Liver (tissue), 8 donors: ENCODE measurements at regions not wholly inside any gene's neighbourhood (a gene's known extent, or its start where the extent isn't known, plus 50 kb on each side); places are given as distances from the start of the nearest gene placed in this dataset.

Experiments used
- DNase-seq: peaks from one replicate; pipeline ENCODE4 v3.0.0-alpha.2; 2017; ENCODE audit warnings: low spot score
- H3K27ac ChIP-seq, 2 donors: one replicate each; pipeline ENCODE4 v1.7.0; 2013; ENCODE audit warnings: inconsistent platforms in 2 of 2, low read length in 2 of 2, control low read depth in 1 of 2, low read depth in 1 of 2, mild to moderate bottlenecking in 1 of 2
- H3K27me3 ChIP-seq, 4 donors: one replicate each; pipeline versions ENCODE4 v1.6.1 to v1.7.0; 2013; ENCODE audit warnings: low read length in 3 of 4, inconsistent platforms in 1 of 4, mild to moderate bottlenecking in 1 of 4, moderate library complexity in 1 of 4; ENCODE audit not compliant: control insufficient read depth in 4 of 4, insufficient read depth in 4 of 4
- H3K36me3 ChIP-seq, 4 donors: one replicate each; pipeline versions ENCODE4 v1.6.1 to v1.7.0; 2013; ENCODE audit warnings: low read length in 3 of 4, mild to moderate bottlenecking in 3 of 4, low read depth in 1 of 4, moderate library complexity in 1 of 4; ENCODE audit not compliant: control insufficient read depth in 4 of 4, insufficient read depth in 3 of 4
- H3K4me1 ChIP-seq, 4 donors: one replicate each; pipeline versions ENCODE4 v1.6.1 to v1.7.0; 2013; ENCODE audit warnings: low read length in 3 of 4, mild to moderate bottlenecking in 3 of 4, moderate library complexity in 1 of 4; ENCODE audit not compliant: control insufficient read depth in 4 of 4, insufficient read depth in 4 of 4
- H3K4me3 ChIP-seq, 3 donors: one replicate each; pipeline versions ENCODE4 v1.6.1 to v1.7.0; 2013; ENCODE audit warnings: low read length in 3 of 3, control low read depth in 1 of 3, low read depth in 1 of 3, mild to moderate bottlenecking in 1 of 3
- H3K9ac ChIP-seq, 2 donors: one replicate each; pipeline ENCODE4 v1.7.0; 2013; ENCODE audit warnings: low read length in 2 of 2, mild to moderate bottlenecking in 2 of 2, moderate library complexity in 2 of 2, control low read depth in 1 of 2, low read depth in 1 of 2
- H3K9me3 ChIP-seq, 4 donors: one replicate each; pipeline versions ENCODE4 v1.6.1 to v1.7.0; 2013; ENCODE audit warnings: low read length in 3 of 4; ENCODE audit not compliant: control insufficient read depth in 4 of 4
- EGR1 ChIP-seq, 2 donors: IDR thresholded peaks; 2 replicates each; pipeline ENCODE4 v1.6.1; 2016 to 2018; ENCODE audit warnings: antibody characterized with exemption in 2 of 2, low read depth in 2 of 2
- FOXA1 ChIP-seq: IDR thresholded peaks from 2 replicates; pipeline ENCODE4 v1.6.1; 2016; ENCODE audit warnings: antibody characterized with exemption
- FOXA2 ChIP-seq: IDR thresholded peaks from 2 replicates; pipeline ENCODE4 v1.6.1; 2016; ENCODE audit warnings: antibody characterized with exemption
- GABPA ChIP-seq, 2 donors: IDR thresholded peaks in 1 of 2; conservative IDR thresholded peaks in 1 of 2; 2 replicates each; pipeline ENCODE4 v1.6.1; 2016; ENCODE audit warnings: antibody characterized with exemption in 2 of 2, mild to moderate bottlenecking in 1 of 2, moderate library complexity in 1 of 2
- HNF4A ChIP-seq, 2 donors: conservative IDR thresholded peaks; 2 replicates each; pipeline ENCODE4 v1.6.1; 2016; ENCODE audit warnings: antibody characterized with exemption in 2 of 2, mild to moderate bottlenecking in 2 of 2
- JUND ChIP-seq, 2 donors: IDR thresholded peaks; 2 replicates each; pipeline ENCODE4 v1.6.1; 2016; ENCODE audit warnings: antibody characterized with exemption in 2 of 2
- NR2F2 ChIP-seq: IDR thresholded peaks from 2 replicates; pipeline ENCODE4 v1.6.1; 2016; ENCODE audit warnings: antibody characterized with exemption
- RAD21 ChIP-seq, 2 donors: IDR thresholded peaks; 2 replicates each; pipeline ENCODE4 v1.6.1; 2016; ENCODE audit warnings: antibody characterized with exemption in 2 of 2, mild to moderate bottlenecking in 2 of 2
- RXRA ChIP-seq, 2 donors: IDR thresholded peaks; 2 replicates each; pipeline ENCODE4 v1.6.1; 2017 to 2018; ENCODE audit warnings: antibody characterized with exemption in 2 of 2, mild to moderate bottlenecking in 1 of 2
- SP1 ChIP-seq: IDR thresholded peaks from 2 replicates; pipeline ENCODE4 v1.6.1; 2018; ENCODE audit warnings: antibody characterized with exemption, mild to moderate bottlenecking
- TAF1 ChIP-seq: conservative IDR thresholded peaks from 2 replicates; pipeline ENCODE4 v1.6.1; 2016; ENCODE audit warnings: antibody characterized with exemption, mild to moderate bottlenecking
- YY1 ChIP-seq: IDR thresholded peaks from 2 replicates; pipeline ENCODE4 v1.6.1; 2016; ENCODE audit warnings: antibody characterized with exemption, mild to moderate bottlenecking
- WGBS: extraction: QIAGEN DNeasy Blood & Tissue Kit; methylation state at CpG from one replicate; pipeline ENCODE4 v1.1.7; 2013; 5-methylcytosine and 5-hydroxymethylcytosine counted together
- TF ChIP-seq, protein P1 (sequence below): IDR thresholded peaks from 2 replicates; pipeline ENCODE4 v1.6.1; 2016; ENCODE audit warnings: antibody characterized with exemption, mild to moderate bottlenecking
- TF ChIP-seq, protein P2 (sequence below): IDR thresholded peaks from 2 replicates; pipeline ENCODE4 v1.6.1; 2016; ENCODE audit warnings: antibody characterized with exemption
- TF ChIP-seq, protein P3 (sequence below): IDR thresholded peaks from 2 replicates; pipeline ENCODE4 v1.6.1; 2016; ENCODE audit warnings: antibody characterized with exemption
- TF ChIP-seq, protein P4 (sequence below): fragments of 150-350 bp; IDR thresholded peaks from 2 replicates; pipeline ENCODE4 v1.5.1; 2017; ENCODE audit warnings: improper control_type of control experiment, low read depth, low read length; ENCODE audit not compliant: missing input control
- donor health status: healthy.
- donor health status: healthy.
- donor health status: healthy.
- donor health status: healthy.
- donor health status: healthy.

DNA sequence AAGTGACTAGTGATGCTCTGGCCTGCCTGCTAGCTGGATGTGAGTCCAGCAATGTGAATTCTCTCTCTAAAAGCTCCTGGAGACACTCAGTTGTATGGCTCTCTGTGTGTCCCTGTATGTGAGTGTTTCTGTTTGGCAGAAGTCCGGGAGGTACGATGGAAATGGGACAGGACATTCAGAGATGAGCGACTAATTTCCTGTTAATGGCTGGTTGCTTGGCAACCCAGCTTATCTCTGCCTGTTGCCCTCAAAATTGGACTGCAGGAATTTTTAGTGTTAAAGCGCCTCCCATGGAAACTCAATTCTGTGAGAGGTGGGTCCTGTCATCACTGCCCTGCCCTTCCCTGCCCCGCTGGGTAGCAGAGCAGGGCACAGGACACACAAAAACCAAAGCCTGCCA is 136.8 kb upstream of the LRFN2 start:
- WGBS: 81% methylated on average over 5 of the region's 5 CpGs
- no peak for DNase-seq
- Histone ChIP-seq H3K27me3 (no peaks in the 10 kb centered on the region), H3K27ac (no peak overlapping the region), H3K9me3 (no peaks in the 10 kb centered on the region), H3K4me3 (no peak overlapping the region), H3K4me1 (peaks cover 0 to 4% (median 0%) of the 10 kb centered on the region in 4 donors), H3K36me3 (no peaks in the 10 kb centered on the region), H3K9ac (no peak overlapping the region)
- TF ChIP-seq HNF4A (conservative IDR thresholded peaks at IDR 0.05) (no peak), NR2F2 (no peak), FOXA1 (no peak), GABPA (IDR thresholded peaks at IDR 0.05 in 1 of 2, conservative IDR thresholded peaks at IDR 0.05 in 1 of 2) (no peak), SP1 (no peak), RAD21 (IDR thresholded peaks at IDR 0.05) (no peak), JUND (IDR thresholded peaks at IDR 0.05) (no peak), EGR1 (IDR thresholded peaks at IDR 0.05; ENCODE audit: low read depth in 2 of 2) (no peak), FOXA2 (no peak), TAF1 (no peak)
- TF ChIP-seq, protein P1, sequence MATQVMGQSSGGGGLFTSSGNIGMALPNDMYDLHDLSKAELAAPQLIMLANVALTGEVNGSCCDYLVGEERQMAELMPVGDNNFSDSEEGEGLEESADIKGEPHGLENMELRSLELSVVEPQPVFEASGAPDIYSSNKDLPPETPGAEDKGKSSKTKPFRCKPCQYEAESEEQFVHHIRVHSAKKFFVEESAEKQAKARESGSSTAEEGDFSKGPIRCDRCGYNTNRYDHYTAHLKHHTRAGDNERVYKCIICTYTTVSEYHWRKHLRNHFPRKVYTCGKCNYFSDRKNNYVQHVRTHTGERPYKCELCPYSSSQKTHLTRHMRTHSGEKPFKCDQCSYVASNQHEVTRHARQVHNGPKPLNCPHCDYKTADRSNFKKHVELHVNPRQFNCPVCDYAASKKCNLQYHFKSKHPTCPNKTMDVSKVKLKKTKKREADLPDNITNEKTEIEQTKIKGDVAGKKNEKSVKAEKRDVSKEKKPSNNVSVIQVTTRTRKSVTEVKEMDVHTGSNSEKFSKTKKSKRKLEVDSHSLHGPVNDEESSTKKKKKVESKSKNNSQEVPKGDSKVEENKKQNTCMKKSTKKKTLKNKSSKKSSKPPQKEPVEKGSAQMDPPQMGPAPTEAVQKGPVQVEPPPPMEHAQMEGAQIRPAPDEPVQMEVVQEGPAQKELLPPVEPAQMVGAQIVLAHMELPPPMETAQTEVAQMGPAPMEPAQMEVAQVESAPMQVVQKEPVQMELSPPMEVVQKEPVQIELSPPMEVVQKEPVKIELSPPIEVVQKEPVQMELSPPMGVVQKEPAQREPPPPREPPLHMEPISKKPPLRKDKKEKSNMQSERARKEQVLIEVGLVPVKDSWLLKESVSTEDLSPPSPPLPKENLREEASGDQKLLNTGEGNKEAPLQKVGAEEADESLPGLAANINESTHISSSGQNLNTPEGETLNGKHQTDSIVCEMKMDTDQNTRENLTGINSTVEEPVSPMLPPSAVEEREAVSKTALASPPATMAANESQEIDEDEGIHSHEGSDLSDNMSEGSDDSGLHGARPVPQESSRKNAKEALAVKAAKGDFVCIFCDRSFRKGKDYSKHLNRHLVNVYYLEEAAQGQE: no peak
- TF ChIP-seq, protein P2, sequence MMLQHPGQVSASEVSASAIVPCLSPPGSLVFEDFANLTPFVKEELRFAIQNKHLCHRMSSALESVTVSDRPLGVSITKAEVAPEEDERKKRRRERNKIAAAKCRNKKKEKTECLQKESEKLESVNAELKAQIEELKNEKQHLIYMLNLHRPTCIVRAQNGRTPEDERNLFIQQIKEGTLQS: no peak

DNA sequence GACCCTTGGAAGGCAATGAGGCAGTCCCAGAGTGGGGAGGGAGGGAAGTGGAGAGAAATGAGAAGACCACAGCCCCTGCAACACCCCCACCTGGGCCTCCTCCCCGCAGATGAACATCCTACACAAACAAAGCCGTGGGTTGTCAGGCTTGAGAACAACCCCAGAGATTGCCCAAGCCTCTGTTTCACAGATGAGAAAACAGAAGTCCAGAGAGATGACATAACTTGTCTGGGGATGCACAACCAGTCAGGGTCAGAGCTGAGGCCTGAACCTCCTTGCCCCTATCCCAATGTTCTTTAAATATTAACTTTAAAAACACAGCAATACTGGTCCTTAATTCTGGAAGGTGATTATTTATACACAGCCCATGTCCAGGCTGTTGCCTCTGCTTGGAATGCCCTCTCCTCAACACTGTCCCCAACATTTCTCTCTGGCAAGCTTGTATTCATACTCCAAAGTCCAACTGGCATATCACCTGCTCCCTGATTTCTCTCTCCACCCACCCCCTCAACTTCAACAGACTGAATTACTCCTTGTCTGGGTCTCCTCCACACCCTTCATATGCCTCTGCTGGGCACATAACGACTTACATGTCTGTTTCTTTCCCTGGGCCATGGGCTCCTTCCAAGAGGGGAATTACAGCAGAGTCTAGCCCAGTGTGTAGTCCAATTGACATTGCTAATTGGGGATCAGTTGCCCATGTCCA is 135.5 kb upstream of the LRFN2 start:
- 49% methylated on average over 3 of the region's 3 CpGs for WGBS
- Histone ChIP-seq H3K27me3 (no peaks in the 10 kb centered on the region), H3K9ac (no peak overlapping the region), H3K27ac (no peak overlapping the region), H3K9me3 (no peaks in the 10 kb centered on the region), H3K4me1 (peaks cover 0 to 4% (median 0%) of the 10 kb centered on the region in 4 donors), H3K4me3 (no peak overlapping the region), H3K36me3 (no peaks in the 10 kb centered on the region)
- TF ChIP-seq, protein P3, sequence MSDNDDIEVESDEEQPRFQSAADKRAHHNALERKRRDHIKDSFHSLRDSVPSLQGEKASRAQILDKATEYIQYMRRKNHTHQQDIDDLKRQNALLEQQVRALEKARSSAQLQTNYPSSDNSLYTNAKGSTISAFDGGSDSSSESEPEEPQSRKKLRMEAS: no peak
- TF ChIP-seq, protein P1: no peak
- TF ChIP-seq GABPA (IDR thresholded peaks at IDR 0.05 in 1 of 2, conservative IDR thresholded peaks at IDR 0.05 in 1 of 2) (no peak), SP1 (no peak), FOXA2 (no peak), RXRA (IDR thresholded peaks at IDR 0.05) (peak in 1 of 2 donors; percentile 58), YY1 (no peak), HNF4A (conservative IDR thresholded peaks at IDR 0.05) (peak in 1 of 2 donors; percentile 64), TAF1 (no peak), JUND (IDR thresholded peaks at IDR 0.05) (peak in 1 of 2 donors; percentile 31)
- TF ChIP-seq, protein P2: no peak
- TF ChIP-seq, protein P4, sequence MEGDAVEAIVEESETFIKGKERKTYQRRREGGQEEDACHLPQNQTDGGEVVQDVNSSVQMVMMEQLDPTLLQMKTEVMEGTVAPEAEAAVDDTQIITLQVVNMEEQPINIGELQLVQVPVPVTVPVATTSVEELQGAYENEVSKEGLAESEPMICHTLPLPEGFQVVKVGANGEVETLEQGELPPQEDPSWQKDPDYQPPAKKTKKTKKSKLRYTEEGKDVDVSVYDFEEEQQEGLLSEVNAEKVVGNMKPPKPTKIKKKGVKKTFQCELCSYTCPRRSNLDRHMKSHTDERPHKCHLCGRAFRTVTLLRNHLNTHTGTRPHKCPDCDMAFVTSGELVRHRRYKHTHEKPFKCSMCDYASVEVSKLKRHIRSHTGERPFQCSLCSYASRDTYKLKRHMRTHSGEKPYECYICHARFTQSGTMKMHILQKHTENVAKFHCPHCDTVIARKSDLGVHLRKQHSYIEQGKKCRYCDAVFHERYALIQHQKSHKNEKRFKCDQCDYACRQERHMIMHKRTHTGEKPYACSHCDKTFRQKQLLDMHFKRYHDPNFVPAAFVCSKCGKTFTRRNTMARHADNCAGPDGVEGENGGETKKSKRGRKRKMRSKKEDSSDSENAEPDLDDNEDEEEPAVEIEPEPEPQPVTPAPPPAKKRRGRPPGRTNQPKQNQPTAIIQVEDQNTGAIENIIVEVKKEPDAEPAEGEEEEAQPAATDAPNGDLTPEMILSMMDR: no peak
- no peak for DNase-seq
